OCI-LY7 (cell line): ENCODE measurements at regions not wholly inside any gene's neighbourhood (a gene's known extent, or its start where the extent isn't known, plus 50 kb on each side); places are given as distances from the start of the nearest gene placed in this dataset.

Source experiments
- BruUV-seq: library from RNA; stranded (reverse); fragments of 400-500 nt; replicated peaks from 2 replicates; lab custom pipeline; 2021; lab: Mats Ljungman, UMichigan
- CTCF ChIA-PET: fragments of 300-600 bp; sonication (Branson Sonifier 250); formaldehyde crosslinking; loops from one replicate; lab custom pipeline; 2022; ENCODE audit warnings: antibody characterized with exemption; ENCODE audit not compliant: unreplicated experiment; lab: Charles Lee
- POLR2A ChIA-PET: fragments of 300-600 bp; sonication (Branson Sonifier 250); formaldehyde crosslinking; loops from one replicate; lab custom pipeline; 2022; ENCODE audit warnings: antibody characterized with exemption; lab: Charles Lee
- DNase-seq: peaks from one replicate; pipeline ENCODE4 v3.0.0-alpha.2; 2015; ENCODE audit warnings: low spot score
- H2AFZ ChIP-seq: fragments of 200-600 bp; sonication (generic), shearing (Covaris generic); 2 replicates; pipeline ENCODE4 v1.6.1; 2014; ENCODE audit warnings: mild to moderate bottlenecking, antibody characterized with exemption, low read length, moderate library complexity
- H3K27ac ChIP-seq: fragments of 200-600 bp; sonication (generic); 2 replicates; pipeline ENCODE4 v1.5.1; 2014; ENCODE audit warnings: mixed run types, low read depth, mild to moderate bottlenecking, moderate library complexity, low read length, inconsistent platforms; ENCODE audit not compliant: poor library complexity, severe bottlenecking
- H3K36me3 ChIP-seq: fragments of 200-600 bp; sonication (generic); 2 replicates; pipeline ENCODE4 v1.6.1; 2014; ENCODE audit warnings: mild to moderate bottlenecking, antibody characterized with exemption, low read length, moderate library complexity, mixed read lengths; ENCODE audit not compliant: insufficient read depth
- H3K4me1 ChIP-seq: fragments of 200-600 bp; sonication (generic); 2 replicates; pipeline ENCODE4 v1.5.1; 2014; ENCODE audit warnings: mild to moderate bottlenecking, low read length; ENCODE audit not compliant: insufficient read depth, poor library complexity, severe bottlenecking
- H3K4me2 ChIP-seq: fragments of 200-600 bp; sonication (generic); 2 replicates; pipeline ENCODE4 v1.6.1; 2014; ENCODE audit warnings: mild to moderate bottlenecking, low read length
- H3K4me3 ChIP-seq: fragments of 200-600 bp; sonication (generic); 2 replicates; pipeline ENCODE4 v1.5.1; 2014; ENCODE audit warnings: mild to moderate bottlenecking, low read depth, low read length; ENCODE audit not compliant: poor library complexity, severe bottlenecking
- H3K79me2 ChIP-seq: fragments of 200-600 bp; sonication (generic); 2 replicates; pipeline ENCODE4 v1.6.1; 2016; ENCODE audit warnings: low read depth, mild to moderate bottlenecking, low read length, moderate library complexity, mixed read lengths; ENCODE audit not compliant: insufficient read depth
- H3K9me2 ChIP-seq: fragments of 200-600 bp; sonication (generic); 2 replicates; pipeline ENCODE4 v1.6.1; 2016; ENCODE audit warnings: mild to moderate bottlenecking, low read length, mixed read lengths; ENCODE audit not compliant: insufficient read depth
- H3K9me3 ChIP-seq: fragments of 200-600 bp; sonication (generic); 2 replicates; pipeline ENCODE4 v1.6.1; 2014; ENCODE audit warnings: mild to moderate bottlenecking, mixed run types, low read length, mixed read lengths
- H4K20me1 ChIP-seq: fragments of 200-600 bp; sonication (generic); 2 replicates; pipeline ENCODE4 v1.6.1; 2014; ENCODE audit warnings: mild to moderate bottlenecking, antibody characterized with exemption, low read length, moderate library complexity, mixed read lengths; ENCODE audit not compliant: insufficient read depth
- CTCF ChIP-seq: fragments of 200-600 bp; sonication (generic); conservative IDR thresholded peaks from 2 replicates; pipeline ENCODE4 v1.5.1; 2014; ENCODE audit warnings: mild to moderate bottlenecking, antibody characterized with exemption, low read length, moderate library complexity, mixed read lengths
- EZH2phosphoT487 ChIP-seq: fragments of 200-600 bp; sonication (generic); IDR thresholded peaks from 2 replicates; pipeline ENCODE4 v1.6.1; 2018; ENCODE audit warnings: low read depth, borderline replicate concordance, mild to moderate bottlenecking, mixed run types, antibody characterized with exemption, low read length, moderate library complexity, mixed read lengths
- intact Hi-C: fragments of 100-400 bp; cut with micrococcal nuclease; formaldehyde crosslinking; loops from one replicate; pipeline ENCODE4 v1.10.0; 2022; ENCODE audit not compliant: unreplicated experiment

- no peaks in the 10 kb centered on the region for H4K20me1 ChIP-seq
- H3K9me2 ChIP-seq, result no peaks in the 10 kb centered on the region
- H3K9me3 ChIP-seq, result no peaks in the 10 kb centered on the region
- DNase-seq, result no peak
- H3K4me1 ChIP-seq, result no peaks in the 10 kb centered on the region
- no peak overlapping the region for H3K4me2 ChIP-seq
- BruUV-seq, result no TSS peak
- no peak overlapping the region for H3K27ac ChIP-seq
- no peak overlapping the region for H2AFZ ChIP-seq
- H3K79me2 ChIP-seq, result no peaks in the 10 kb centered on the region
- no peak overlapping the region for H3K4me3 ChIP-seq
- intact Hi-C loops, result no loop called here
- POLR2A ChIA-PET, result no interaction called here
- no peaks in the 10 kb centered on the region for H3K36me3 ChIP-seq
- CTCF ChIA-PET, result no interaction called here
- TF ChIP-seq CTCF (no peak), EZH2phosphoT487 (no peak)
These were observed 879.1 kb downstream of the SH3BGRL start for GRCh38 chrX:82081027-82081426.

GRCh38 chrX:82087699-82088098, 885.8 kb downstream of the SH3BGRL start:
- Histone ChIP-seq H3K9me3 (no peaks in the 10 kb centered on the region), H3K79me2 (no peaks in the 10 kb centered on the region), H3K4me1 (no peaks in the 10 kb centered on the region), H2AFZ (no peak overlapping the region), H3K36me3 (no peaks in the 10 kb centered on the region), H4K20me1 (no peaks in the 10 kb centered on the region), H3K4me2 (no peak overlapping the region), H3K4me3 (no peak overlapping the region), H3K9me2 (no peaks in the 10 kb centered on the region), H3K27ac (no peak overlapping the region)
- CTCF ChIA-PET, result no interaction called here
- no peak for TF ChIP-seq CTCF
- no peak for TF ChIP-seq EZH2phosphoT487
- no peak for DNase-seq
- POLR2A ChIA-PET, result no interaction called here
- BruUV-seq, result no TSS peak
- intact Hi-C loops, result no loop called here

GRCh38 chrX:82092307-82092706, 890.4 kb downstream of the SH3BGRL start:
- H3K36me3 ChIP-seq, result no peaks in the 10 kb centered on the region
- no peak overlapping the region for H3K27ac ChIP-seq
- ChIA-PET POLR2A (no interaction called here), CTCF (no interaction called here)
- no peaks in the 10 kb centered on the region for H3K79me2 ChIP-seq
- H2AFZ ChIP-seq, result no peak overlapping the region
- no peaks in the 10 kb centered on the region for H3K4me1 ChIP-seq
- no peaks in the 10 kb centered on the region for H3K9me3 ChIP-seq
- no peaks in the 10 kb centered on the region for H3K9me2 ChIP-seq
- BruUV-seq, result no TSS peak
- intact Hi-C loops, result no loop called here
- H3K4me3 ChIP-seq, result no peak overlapping the region
- TF ChIP-seq CTCF (no peak), EZH2phosphoT487 (no peak)
- no peaks in the 10 kb centered on the region for H4K20me1 ChIP-seq
- DNase-seq, result no peak
- H3K4me2 ChIP-seq, result no peak overlapping the region
